ENCODE measurements at regions not wholly inside any gene's neighbourhood (a gene's known extent, or its start where the extent isn't known, plus 50 kb on each side); places are given as distances from the start of the nearest gene placed in this dataset.

DNA sequence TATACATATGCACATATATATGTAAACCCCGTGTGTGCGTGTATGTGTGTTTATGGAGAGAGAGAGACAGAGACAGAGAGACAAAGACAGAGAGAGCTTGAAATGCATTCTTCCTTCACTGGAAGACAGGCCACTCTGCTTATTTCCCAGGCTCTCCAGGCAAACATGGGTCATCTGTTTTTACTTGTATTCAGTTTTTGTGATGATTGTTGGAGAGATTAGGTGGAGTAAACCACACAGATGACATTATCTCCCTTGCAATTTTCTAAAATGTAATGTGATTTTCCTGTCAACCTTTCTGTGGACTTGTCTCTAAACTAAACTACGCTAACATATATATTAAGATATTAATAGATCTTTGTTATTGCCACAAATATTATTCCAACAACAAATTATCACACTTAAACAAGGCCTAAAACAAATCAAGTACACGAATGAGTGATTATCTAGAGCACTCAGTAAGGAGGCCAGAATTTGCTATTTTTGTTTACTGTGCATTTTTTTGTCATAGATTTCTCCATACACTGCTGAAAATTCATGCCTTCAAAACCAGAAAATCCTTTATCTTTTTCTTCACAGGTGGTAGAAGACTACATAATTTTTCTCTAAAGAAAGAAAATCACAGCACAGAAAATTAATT, 251.8 kb upstream of the SLIT2 start:
- intact Hi-C loops (cut with micrococcal nuclease; ENCODE audit: unreplicated experiment) = no loop called here
- ChIA-PET CTCF (no interaction called here), POLR2A (ENCODE audit: unreplicated experiment) (no interaction called here)
- Histone ChIP-seq H3K27me3 (ENCODE audit: insufficient read depth, low read depth) (no peaks in the 10 kb centered on the region), H2AFZ (no peak overlapping the region), H3K79me2 (ENCODE audit: low read depth) (no peaks in the 10 kb centered on the region), H3K4me3 (no peak overlapping the region), H3K9me3 (ENCODE audit: insufficient read depth, low read depth) (no peaks in the 10 kb centered on the region), H3K4me1 (replicated peaks; ENCODE audit: insufficient read depth) (no peaks in the 10 kb centered on the region), H3K4me2 (no peak overlapping the region), H3K36me3 (ENCODE audit: low read depth) (no peaks in the 10 kb centered on the region), H3K27ac (no peak overlapping the region), H3K9me2 (ENCODE audit: insufficient read depth) (no peaks in the 10 kb centered on the region), H4K20me1 (ENCODE audit: insufficient read depth) (no peaks in the 10 kb centered on the region), H3F3A (ENCODE audit: insufficient read depth, low read depth) (no peaks in the 10 kb centered on the region)
- TF ChIP-seq EZH2 (IDR thresholded peaks at IDR 0.05; ENCODE audit: low read depth) = no peak
- TF ChIP-seq, protein P1, sequence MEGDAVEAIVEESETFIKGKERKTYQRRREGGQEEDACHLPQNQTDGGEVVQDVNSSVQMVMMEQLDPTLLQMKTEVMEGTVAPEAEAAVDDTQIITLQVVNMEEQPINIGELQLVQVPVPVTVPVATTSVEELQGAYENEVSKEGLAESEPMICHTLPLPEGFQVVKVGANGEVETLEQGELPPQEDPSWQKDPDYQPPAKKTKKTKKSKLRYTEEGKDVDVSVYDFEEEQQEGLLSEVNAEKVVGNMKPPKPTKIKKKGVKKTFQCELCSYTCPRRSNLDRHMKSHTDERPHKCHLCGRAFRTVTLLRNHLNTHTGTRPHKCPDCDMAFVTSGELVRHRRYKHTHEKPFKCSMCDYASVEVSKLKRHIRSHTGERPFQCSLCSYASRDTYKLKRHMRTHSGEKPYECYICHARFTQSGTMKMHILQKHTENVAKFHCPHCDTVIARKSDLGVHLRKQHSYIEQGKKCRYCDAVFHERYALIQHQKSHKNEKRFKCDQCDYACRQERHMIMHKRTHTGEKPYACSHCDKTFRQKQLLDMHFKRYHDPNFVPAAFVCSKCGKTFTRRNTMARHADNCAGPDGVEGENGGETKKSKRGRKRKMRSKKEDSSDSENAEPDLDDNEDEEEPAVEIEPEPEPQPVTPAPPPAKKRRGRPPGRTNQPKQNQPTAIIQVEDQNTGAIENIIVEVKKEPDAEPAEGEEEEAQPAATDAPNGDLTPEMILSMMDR (conservative IDR thresholded peaks at IDR 0.05) = no peak
- no TSS peak for BruUV-seq (replicated peaks)
- DNase-seq = no peak

DNA sequence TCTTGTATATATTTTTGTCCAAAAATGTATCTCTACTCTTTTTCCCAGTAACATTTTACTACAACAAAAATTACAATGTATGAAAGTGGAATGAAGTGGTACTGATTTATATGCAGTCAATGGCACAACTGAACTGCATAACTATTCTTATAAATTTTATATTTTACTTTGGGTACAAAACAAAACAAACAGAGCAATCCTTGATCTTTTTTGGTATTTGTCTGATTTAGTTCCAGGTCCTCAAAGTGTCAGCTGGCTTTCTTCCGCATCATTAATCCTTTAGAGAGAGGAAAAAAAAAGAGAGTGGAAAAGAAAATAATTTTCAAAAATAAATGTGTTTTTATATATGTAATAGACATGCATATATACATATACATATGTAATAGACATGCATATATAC, 252.4 kb upstream of the SLIT2 start:
- TF ChIP-seq, protein P1 (conservative IDR thresholded peaks at IDR 0.05) = no peak
- TF ChIP-seq EZH2 (IDR thresholded peaks at IDR 0.05; ENCODE audit: low read depth) = no peak
- no peaks in the 10 kb centered on the region for H3K4me1 ChIP-seq (replicated peaks; ENCODE audit: insufficient read depth)
- no peaks in the 10 kb centered on the region for H4K20me1 ChIP-seq (ENCODE audit: insufficient read depth)
- intact Hi-C loops (cut with micrococcal nuclease; ENCODE audit: unreplicated experiment) = no loop called here
- ChIA-PET CTCF (no interaction called here), POLR2A (ENCODE audit: unreplicated experiment) (no interaction called here)
- no peak overlapping the region for H2AFZ ChIP-seq
- H3K9me3 ChIP-seq (ENCODE audit: insufficient read depth, low read depth) = no peaks in the 10 kb centered on the region
- H3K4me2 ChIP-seq = no peak overlapping the region
- no peaks in the 10 kb centered on the region for H3K27me3 ChIP-seq (ENCODE audit: insufficient read depth, low read depth)
- no peaks in the 10 kb centered on the region for H3F3A ChIP-seq (ENCODE audit: insufficient read depth, low read depth)
- H3K36me3 ChIP-seq (ENCODE audit: low read depth) = no peaks in the 10 kb centered on the region
- no peaks in the 10 kb centered on the region for H3K79me2 ChIP-seq (ENCODE audit: low read depth)
- H3K9me2 ChIP-seq (ENCODE audit: insufficient read depth) = no peaks in the 10 kb centered on the region
- no peak overlapping the region for H3K27ac ChIP-seq
- H3K4me3 ChIP-seq = no peak overlapping the region
- DNase-seq = no peak
- BruUV-seq (replicated peaks) = no TSS peak

DNA sequence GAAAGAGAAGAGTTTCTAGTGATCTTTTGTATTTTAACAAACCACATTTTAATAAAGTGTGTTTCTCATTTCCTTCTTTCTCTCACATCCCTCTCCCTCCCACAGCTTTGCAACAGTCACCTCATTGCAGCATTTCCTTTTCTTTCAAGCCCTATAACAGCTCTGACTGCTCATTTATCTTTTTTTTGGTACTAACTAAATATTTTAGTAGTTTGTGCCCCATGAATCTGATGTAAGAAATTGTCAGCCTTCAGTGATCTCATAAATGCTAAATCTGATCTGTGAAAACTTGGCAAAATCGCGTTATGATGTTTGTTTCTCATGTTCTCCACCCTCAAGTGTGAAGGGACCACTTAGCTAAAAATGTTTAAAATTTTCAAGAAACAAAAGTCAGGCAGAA, 258.5 kb upstream of the SLIT2 start:
- Histone ChIP-seq H3K9me2 (ENCODE audit: insufficient read depth) (no peaks in the 10 kb centered on the region), H3K27me3 (ENCODE audit: insufficient read depth, low read depth) (no peaks in the 10 kb centered on the region), H3K4me2 (no peak overlapping the region), H3K4me3 (no peak overlapping the region), H3K4me1 (replicated peaks; ENCODE audit: insufficient read depth) (no peaks in the 10 kb centered on the region), H3F3A (ENCODE audit: insufficient read depth, low read depth) (no peaks in the 10 kb centered on the region), H4K20me1 (ENCODE audit: insufficient read depth) (no peaks in the 10 kb centered on the region), H2AFZ (no peak overlapping the region), H3K27ac (no peak overlapping the region), H3K9me3 (ENCODE audit: insufficient read depth, low read depth) (no peaks in the 10 kb centered on the region), H3K36me3 (ENCODE audit: low read depth) (no peaks in the 10 kb centered on the region), H3K79me2 (ENCODE audit: low read depth) (no peaks in the 10 kb centered on the region)
- intact Hi-C loops (cut with micrococcal nuclease; ENCODE audit: unreplicated experiment) = no loop called here
- DNase-seq = no peak
- BruUV-seq (replicated peaks) = no TSS peak
- CTCF ChIA-PET = no interaction called here
- POLR2A ChIA-PET (ENCODE audit: unreplicated experiment) = no interaction called here
- no peak for TF ChIP-seq EZH2 (IDR thresholded peaks at IDR 0.05; ENCODE audit: low read depth)
- TF ChIP-seq, protein P1 (conservative IDR thresholded peaks at IDR 0.05) = no peak

Data from PC-9 (cell line).